Tibial nerve (tissue), 3 donors: ENCODE measurements at regions not wholly inside any gene's neighbourhood (a gene's known extent, or its start where the extent isn't known, plus 50 kb on each side); places are given as distances from the start of the nearest gene placed in this dataset.

Experiments used
- POLR2A ChIP-seq, 2 donors: fragments of 450-650 bp; IDR thresholded peaks; one replicate each; pipeline ENCODE4 v1.6.1; 2017; ENCODE audit warnings: antibody characterized with exemption in 2 of 2, mild to moderate bottlenecking in 2 of 2, moderate library complexity in 2 of 2
- TF ChIP-seq, protein P1 (sequence below), 5 experiments: fragments of 200-600 bp in 3 of 5; fragments of 450-650 bp in 2 of 5; sonication (generic) in 3 of 5; IDR thresholded peaks; one replicate each; pipeline ENCODE4 v1.5.1; 2016 to 2019; ENCODE audit warnings: antibody characterized with exemption in 5 of 5, mild to moderate bottlenecking in 3 of 5, moderate library complexity in 2 of 5

DNA sequence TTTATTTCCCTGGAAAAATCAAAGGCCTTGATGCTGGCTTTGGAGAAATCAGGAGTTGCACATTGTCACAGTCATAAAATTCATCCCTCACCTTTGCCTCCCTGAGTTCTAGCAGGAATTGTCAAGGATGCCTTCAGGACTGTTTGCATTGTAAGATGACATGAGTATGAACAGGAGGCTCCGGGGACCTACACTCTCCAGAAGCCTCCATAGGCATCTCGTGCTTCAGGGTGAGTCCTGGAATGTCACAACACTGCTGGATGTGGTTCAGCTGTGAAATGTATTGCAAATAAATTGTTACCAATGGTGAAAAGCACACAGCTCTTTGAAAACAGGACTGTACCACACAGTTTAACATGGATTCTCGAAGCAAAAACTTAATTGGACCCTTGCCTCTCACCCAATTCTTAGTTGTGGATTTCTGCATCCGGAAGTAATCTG lies 535.4 kb upstream of the C16orf82 start:
- TF ChIP-seq POLR2A (IDR thresholded peaks at IDR 0.05): no peak
- TF ChIP-seq, protein P1, sequence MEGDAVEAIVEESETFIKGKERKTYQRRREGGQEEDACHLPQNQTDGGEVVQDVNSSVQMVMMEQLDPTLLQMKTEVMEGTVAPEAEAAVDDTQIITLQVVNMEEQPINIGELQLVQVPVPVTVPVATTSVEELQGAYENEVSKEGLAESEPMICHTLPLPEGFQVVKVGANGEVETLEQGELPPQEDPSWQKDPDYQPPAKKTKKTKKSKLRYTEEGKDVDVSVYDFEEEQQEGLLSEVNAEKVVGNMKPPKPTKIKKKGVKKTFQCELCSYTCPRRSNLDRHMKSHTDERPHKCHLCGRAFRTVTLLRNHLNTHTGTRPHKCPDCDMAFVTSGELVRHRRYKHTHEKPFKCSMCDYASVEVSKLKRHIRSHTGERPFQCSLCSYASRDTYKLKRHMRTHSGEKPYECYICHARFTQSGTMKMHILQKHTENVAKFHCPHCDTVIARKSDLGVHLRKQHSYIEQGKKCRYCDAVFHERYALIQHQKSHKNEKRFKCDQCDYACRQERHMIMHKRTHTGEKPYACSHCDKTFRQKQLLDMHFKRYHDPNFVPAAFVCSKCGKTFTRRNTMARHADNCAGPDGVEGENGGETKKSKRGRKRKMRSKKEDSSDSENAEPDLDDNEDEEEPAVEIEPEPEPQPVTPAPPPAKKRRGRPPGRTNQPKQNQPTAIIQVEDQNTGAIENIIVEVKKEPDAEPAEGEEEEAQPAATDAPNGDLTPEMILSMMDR (IDR thresholded peaks at IDR 0.05): no peak
